Loucy (cell line): ENCODE measurements at regions not wholly inside any gene's neighbourhood (a gene's known extent, or its start where the extent isn't known, plus 50 kb on each side); places are given as distances from the start of the nearest gene placed in this dataset.

ENCODE experiments used
- H2AFZ ChIP-seq: fragments of 200-600 bp; sonication (generic); 2 replicates; pipeline ENCODE4 v1.6.0; 2016; ENCODE audit warnings: antibody characterized with exemption, mild to moderate bottlenecking, low read length, moderate library complexity
- H3F3A ChIP-seq: fragments of 200-600 bp; 2 replicates; pipeline ENCODE4 v1.6.0; 2016; ENCODE audit warnings: antibody characterized with exemption, low read depth, mild to moderate bottlenecking
- H3K27me3 ChIP-seq: fragments of 200-600 bp; sonication (generic); 2 replicates; pipeline ENCODE4 v1.6.1; 2014; ENCODE audit warnings: low read length, mild to moderate bottlenecking; ENCODE audit not compliant: insufficient read depth, poor library complexity, severe bottlenecking
- H3K36me3 ChIP-seq: fragments of 200-600 bp; sonication (generic); 2 replicates; pipeline ENCODE4 v1.6.1; 2016; ENCODE audit warnings: low read length; ENCODE audit not compliant: insufficient read depth
- H3K4me1 ChIP-seq: fragments of 200-600 bp; sonication (generic); 2 replicates; pipeline ENCODE4 v1.5.1; 2014; ENCODE audit warnings: low read length, mild to moderate bottlenecking; ENCODE audit not compliant: insufficient read depth, poor library complexity, severe bottlenecking
- H3K4me2 ChIP-seq: fragments of 200-600 bp; sonication (generic); 2 replicates; pipeline ENCODE4 v1.6.0; 2014; ENCODE audit warnings: antibody characterized with exemption, low read length, low read depth, mild to moderate bottlenecking; ENCODE audit not compliant: poor library complexity, severe bottlenecking
- H3K4me3 ChIP-seq: fragments of 200-600 bp; sonication (generic); 2 replicates; pipeline ENCODE4 v1.5.1; 2014; ENCODE audit warnings: low read length, mild to moderate bottlenecking, mixed read lengths; ENCODE audit not compliant: poor library complexity, severe bottlenecking
- H3K79me2 ChIP-seq: fragments of 200-600 bp; sonication (generic); 2 replicates; pipeline ENCODE4 v1.6.1; 2014; ENCODE audit warnings: low read length; ENCODE audit not compliant: insufficient read depth
- H3K9ac ChIP-seq: fragments of 200-600 bp; sonication (generic); 2 replicates; pipeline ENCODE4 v1.6.0; 2014; ENCODE audit warnings: mild to moderate bottlenecking, low read depth, low read length, moderate library complexity; ENCODE audit not compliant: poor library complexity, severe bottlenecking
- H3K9me2 ChIP-seq: fragments of 200-600 bp; sonication (generic); replicated peaks from 2 replicates; pipeline ENCODE4 v1.6.1; 2016; ENCODE audit warnings: low read depth, low read length, mixed read lengths
- H3K9me3 ChIP-seq: fragments of 200-600 bp; sonication (generic); 2 replicates; pipeline ENCODE4 v1.6.1; 2014; ENCODE audit warnings: mild to moderate bottlenecking, antibody characterized with exemption, low read length, low read depth; ENCODE audit not compliant: insufficient read depth
- H4K20me1 ChIP-seq: fragments of 200-600 bp; sonication (generic); 2 replicates; pipeline ENCODE4 v1.6.0; 2014; ENCODE audit warnings: antibody characterized with exemption, low read length, mild to moderate bottlenecking; ENCODE audit not compliant: insufficient read depth, poor library complexity, severe bottlenecking
- CTCF ChIP-seq: fragments of 200-600 bp; sonication (generic); conservative IDR thresholded peaks from 2 replicates; pipeline ENCODE4 v1.5.1; 2014; ENCODE audit warnings: mild to moderate bottlenecking, antibody characterized with exemption, low read length
- EZH2phosphoT487 ChIP-seq: fragments of 200-600 bp; IDR thresholded peaks from 2 replicates; pipeline ENCODE4 v1.6.1; 2018; ENCODE audit warnings: antibody characterized with exemption, mild to moderate bottlenecking, moderate library complexity, borderline replicate concordance

GRCh38 chr3:74268753-74269152 lies 345.7 kb downstream of the CNTN3 start:
- no peak for TF ChIP-seq EZH2phosphoT487
- no peak for TF ChIP-seq CTCF
- Histone ChIP-seq H3K4me1 (no peaks in the 10 kb centered on the region), H3K4me3 (no peak overlapping the region), H3K4me2 (no peak overlapping the region), H3K9me3 (no peaks in the 10 kb centered on the region), H3K79me2 (no peaks in the 10 kb centered on the region), H3K36me3 (no peaks in the 10 kb centered on the region), H3K27me3 (no peaks in the 10 kb centered on the region), H2AFZ (no peak overlapping the region), H3K9ac (no peak overlapping the region), H3K9me2 (no peaks in the 10 kb centered on the region), H4K20me1 (no peaks in the 10 kb centered on the region), H3F3A (no peaks in the 10 kb centered on the region)

GRCh38 chr3:74267588-74268184 lies 346.8 kb downstream of the CNTN3 start:
- Histone ChIP-seq H2AFZ (no peak overlapping the region), H3K9me2 (no peaks in the 10 kb centered on the region), H3K4me2 (no peak overlapping the region), H3K27me3 (no peaks in the 10 kb centered on the region), H3F3A (no peaks in the 10 kb centered on the region), H3K79me2 (no peaks in the 10 kb centered on the region), H3K4me1 (no peaks in the 10 kb centered on the region), H3K9me3 (no peaks in the 10 kb centered on the region), H3K36me3 (no peaks in the 10 kb centered on the region), H4K20me1 (no peaks in the 10 kb centered on the region), H3K9ac (no peak overlapping the region), H3K4me3 (no peak overlapping the region)
- TF ChIP-seq EZH2phosphoT487, result no peak
- peak; percentile 89 for TF ChIP-seq CTCF

GRCh38 chr3:74267131-74267530 lies 347.3 kb downstream of the CNTN3 start:
- no peak overlapping the region for H3K4me2 ChIP-seq
- no peak overlapping the region for H3K4me3 ChIP-seq
- no peaks in the 10 kb centered on the region for H3K27me3 ChIP-seq
- no peaks in the 10 kb centered on the region for H4K20me1 ChIP-seq
- H3K79me2 ChIP-seq, result no peaks in the 10 kb centered on the region
- no peaks in the 10 kb centered on the region for H3K36me3 ChIP-seq
- H2AFZ ChIP-seq, result no peak overlapping the region
- H3K4me1 ChIP-seq, result no peaks in the 10 kb centered on the region
- TF ChIP-seq CTCF, result no peak
- no peak for TF ChIP-seq EZH2phosphoT487
- no peaks in the 10 kb centered on the region for H3K9me3 ChIP-seq
- H3F3A ChIP-seq, result no peaks in the 10 kb centered on the region
- no peaks in the 10 kb centered on the region for H3K9me2 ChIP-seq
- no peak overlapping the region for H3K9ac ChIP-seq
